HepG2 (cell line): ENCODE measurements at regions not wholly inside any gene's neighbourhood (a gene's known extent, or its start where the extent isn't known, plus 50 kb on each side); places are given as distances from the start of the nearest gene placed in this dataset.
"Not testable (repeated sequence)": the region's sequence is repeated elsewhere in the genome, so short reads cannot be mapped to it uniquely, and the experiment has no call there.

Source experiments
- ATAC-seq: fragments of 200-7000 bp; cut with Tn5 transposase; 3 replicates; pipeline ENCODE4 v1.9.1; 2020; ENCODE audit warnings: mild to moderate bottlenecking, moderate library complexity
- BruUV-seq: library from RNA; stranded (reverse); fragments of 400-500 nt; replicated peaks from 2 replicates; lab custom pipeline; 2021; lab: Mats Ljungman, UMichigan
- CTCF ChIA-PET: fragments of 300-600 bp; formaldehyde crosslinking; extraction: SDS; loops from one replicate; lab custom pipeline; 2021; ENCODE audit warnings: low total read pairs, inconsistent platforms, low intra/inter-chr PET ratio; lab: Yijun Ruan, JAX
- POLR2A ChIA-PET: fragments of 350-600 bp; sonication (Branson Sonifier 250); formaldehyde crosslinking; loops from one replicate; lab custom pipeline; 2020; ENCODE audit warnings: antibody characterized with exemption, inconsistent platforms; lab: Yijun Ruan, JAX
- DNase-seq: peaks from one replicate; pipeline ENCODE4 v3.0.0-alpha.2; 2015; ENCODE audit warnings: low spot score
- FAIRE-seq: peaks from 3 replicates; lab custom pipeline; 2011; peaks lifted over from hg19 to GRCh38; lab: Jason Lieb, UNC
- H2AFZ ChIP-seq: one replicate; pipeline ENCODE4 v1.6.1; 2011; ENCODE audit warnings: low read length, inconsistent platforms
- H3K27ac ChIP-seq: fragments of 300-600 bp; 3 replicates; pipeline ENCODE4 v1.8.0; 2011; ENCODE audit warnings: mixed run types, mild to moderate bottlenecking, mixed read lengths, low read length, inconsistent platforms; ENCODE audit not compliant: insufficient read depth; ENCODE audit errors: extremely low read length
- H3K27me3 ChIP-seq, 2 experiments: fragments of 200-600 bp in 1 of 2; 2 replicates in 1 of 2; 3 replicates in 1 of 2; pipeline versions ENCODE4 v1.6.0 to v1.8.0; 2011; ENCODE audit warnings: low read length in 2 of 2, mild to moderate bottlenecking in 2 of 2, moderate library complexity in 2 of 2, inconsistent platforms in 1 of 2; ENCODE audit not compliant: insufficient read depth in 2 of 2, control insufficient read depth in 1 of 2
- H3K36me3 ChIP-seq, 2 experiments: fragments of 200-600 bp in 1 of 2; replicated peaks in 1 of 2; 2 replicates in 1 of 2; 3 replicates in 1 of 2; pipeline versions ENCODE4 v1.5.1 to v1.8.0; 2011; ENCODE audit warnings: low read length in 2 of 2, inconsistent platforms in 1 of 2; ENCODE audit not compliant: insufficient read depth in 2 of 2, control insufficient read depth in 1 of 2
- H3K4me1 ChIP-seq: 2 replicates; pipeline ENCODE4 v1.5.1; 2012; ENCODE audit warnings: low read length, inconsistent platforms; ENCODE audit not compliant: insufficient read depth
- H3K4me2 ChIP-seq: 2 replicates; pipeline ENCODE4 v1.6.0; 2011; ENCODE audit warnings: low read depth, low read length, inconsistent platforms
- H3K4me3 ChIP-seq, 3 experiments: fragments of 200-600 bp in 1 of 3; sonication (generic), shearing (Covaris generic) in 1 of 3; replicated peaks in 1 of 3; 2 replicates each; pipeline ENCODE4 v1.5.1; 2011 to 2016; ENCODE audit warnings: low read length in 3 of 3, inconsistent platforms in 2 of 3, low read depth in 2 of 3, mild to moderate bottlenecking in 2 of 3, control low read depth in 1 of 3, mixed read lengths in 1 of 3; ENCODE audit not compliant: insufficient read depth in 1 of 3
- H3K79me2 ChIP-seq: one replicate; pipeline ENCODE4 v1.6.1; 2011; ENCODE audit warnings: low read length, inconsistent platforms; ENCODE audit not compliant: insufficient read depth
- H3K9ac ChIP-seq: 2 replicates; pipeline ENCODE4 v1.6.0; 2011; ENCODE audit warnings: mild to moderate bottlenecking, low read depth, low read length, inconsistent platforms; ENCODE audit not compliant: insufficient read depth
- H3K9me3 ChIP-seq: 2 replicates; pipeline ENCODE4 v1.5.1; 2012; ENCODE audit warnings: mild to moderate bottlenecking, low read length
- H4K20me1 ChIP-seq: 2 replicates; pipeline ENCODE4 v1.6.0; 2011; ENCODE audit warnings: inconsistent platforms, mild to moderate bottlenecking, low read length, moderate library complexity; ENCODE audit not compliant: insufficient read depth
- AKAP8 ChIP-seq: sonication (generic); formaldehyde crosslinking; IDR thresholded peaks from 2 replicates; pipeline ENCODE4 v1.5.1; 2020; ENCODE audit warnings: mild to moderate bottlenecking, missing genetic modification reagents
- RAD21 ChIP-seq: fragments of 450-650 bp; formaldehyde crosslinking; IDR thresholded peaks from 2 replicates; pipeline ENCODE4 v1.5.0; 2020; ENCODE audit warnings: mild to moderate bottlenecking
- STAG1 ChIP-seq: sonication (generic); formaldehyde crosslinking; IDR thresholded peaks from 2 replicates; pipeline ENCODE4 v1.4.0; 2020; ENCODE audit warnings: missing genetic modification reagents
- WGBS: methylation state at CpG from one replicate; pipeline ENCODE4 v1.1.6; 2017; ENCODE audit warnings: low lambda C conversion rate; 5-methylcytosine and 5-hydroxymethylcytosine counted together
- in situ Hi-C: cut with HindIII; loops from 2 replicates; pipeline ENCODE4 v1.10.0; 2017; ENCODE audit warnings: low pct_unique_long_range_greater_than_20kb; ENCODE audit not compliant: extremely low pct_ligation_motif_present
- intact Hi-C: fragments of 100-400 bp; cut with micrococcal nuclease; formaldehyde crosslinking; loops from one replicate; pipeline ENCODE4 v1.10.0; 2022; ENCODE audit not compliant: unreplicated experiment
- TF ChIP-seq, protein P1 (sequence below): sonication (generic); formaldehyde crosslinking; IDR thresholded peaks from 2 replicates; pipeline ENCODE4 v1.4.0; 2020; ENCODE audit warnings: missing genetic modification reagents
- TF ChIP-seq, protein P2 (sequence below): sonication (generic); formaldehyde crosslinking; IDR thresholded peaks from 2 replicates; pipeline ENCODE4 v1.5.0; 2020; ENCODE audit warnings: mild to moderate bottlenecking, missing genetic modification reagents, moderate library complexity
- TF ChIP-seq, protein P3 (sequence below): sonication (generic); formaldehyde crosslinking; IDR thresholded peaks from 2 replicates; pipeline ENCODE4 v1.5.1; 2020; ENCODE audit warnings: mild to moderate bottlenecking, missing genetic modification reagents, moderate library complexity

DNA sequence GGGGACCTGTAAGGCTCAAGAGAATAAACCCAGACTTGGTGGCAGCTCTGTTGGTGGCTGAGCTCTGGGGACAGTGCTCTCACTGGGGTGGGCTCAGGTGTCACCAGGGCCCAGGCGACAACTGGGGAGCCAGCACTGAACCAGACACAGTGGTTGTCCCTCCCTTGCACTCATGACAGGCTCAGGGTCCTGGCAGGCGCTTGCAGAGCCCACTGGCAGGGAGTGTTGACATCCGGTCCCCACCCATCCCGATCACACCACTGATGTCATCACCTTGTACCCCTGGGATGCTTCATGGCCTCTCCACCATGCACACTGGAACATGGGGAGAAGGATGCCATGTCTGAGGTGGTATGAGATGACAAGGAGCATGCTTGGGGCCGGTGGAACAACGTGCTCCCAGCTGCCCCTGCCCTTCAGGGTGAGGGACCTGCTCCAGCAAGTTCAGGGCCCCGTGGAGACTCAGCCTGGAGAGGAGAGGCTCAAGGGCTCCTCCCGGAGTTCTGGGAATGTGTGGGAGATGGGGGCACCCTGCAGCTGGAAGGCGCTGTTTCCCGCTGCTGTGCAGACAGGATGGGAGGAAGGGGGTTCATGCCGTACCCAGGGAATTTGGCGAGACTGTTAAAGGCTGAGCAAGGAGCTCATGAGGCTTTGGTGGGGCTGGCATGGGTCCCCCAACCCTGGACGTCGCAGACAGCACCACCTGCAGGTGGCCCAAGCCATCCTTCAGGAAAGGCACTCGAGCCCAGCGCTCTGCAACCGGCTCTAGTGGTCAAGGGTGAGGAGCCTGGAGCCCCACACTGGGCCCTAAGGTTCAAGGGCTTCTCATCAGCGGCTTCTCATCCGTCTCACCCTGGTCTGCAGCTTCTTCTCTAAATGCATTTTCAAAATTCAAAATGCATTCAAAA is 141.1 kb upstream of the ZNF469 start:
- in situ Hi-C loops, POLR2A ChIA-PET, H3K9me3 ChIP-seq, H2AFZ ChIP-seq, CTCF ChIA-PET, BruUV-seq, H3K4me2 ChIP-seq, H3K36me3 ChIP-seq, H4K20me1 ChIP-seq, H3K4me3 ChIP-seq, DNase-seq, H3K9ac ChIP-seq, H3K27ac ChIP-seq, H3K27me3 ChIP-seq, FAIRE-seq, intact Hi-C loops, H3K79me2 ChIP-seq: not testable (repeated sequence)
- peak; percentile 16; the same call in 2 of the 3 replicates for ATAC-seq
- WGBS: 55% methylated on average over 17 of the region's 19 CpGs
- TF ChIP-seq RAD21 (CRISPR knock-in tag): peak; percentile 42; the same call in 1 of the 2 replicates
- TF ChIP-seq, protein P1, sequence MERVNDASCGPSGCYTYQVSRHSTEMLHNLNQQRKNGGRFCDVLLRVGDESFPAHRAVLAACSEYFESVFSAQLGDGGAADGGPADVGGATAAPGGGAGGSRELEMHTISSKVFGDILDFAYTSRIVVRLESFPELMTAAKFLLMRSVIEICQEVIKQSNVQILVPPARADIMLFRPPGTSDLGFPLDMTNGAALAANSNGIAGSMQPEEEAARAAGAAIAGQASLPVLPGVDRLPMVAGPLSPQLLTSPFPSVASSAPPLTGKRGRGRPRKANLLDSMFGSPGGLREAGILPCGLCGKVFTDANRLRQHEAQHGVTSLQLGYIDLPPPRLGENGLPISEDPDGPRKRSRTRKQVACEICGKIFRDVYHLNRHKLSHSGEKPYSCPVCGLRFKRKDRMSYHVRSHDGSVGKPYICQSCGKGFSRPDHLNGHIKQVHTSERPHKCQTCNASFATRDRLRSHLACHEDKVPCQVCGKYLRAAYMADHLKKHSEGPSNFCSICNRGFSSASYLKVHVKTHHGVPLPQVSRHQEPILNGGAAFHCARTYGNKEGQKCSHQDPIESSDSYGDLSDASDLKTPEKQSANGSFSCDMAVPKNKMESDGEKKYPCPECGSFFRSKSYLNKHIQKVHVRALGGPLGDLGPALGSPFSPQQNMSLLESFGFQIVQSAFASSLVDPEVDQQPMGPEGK (CRISPR knock-in tag): 0 out of 2 replicates have a peak, but pooled peaks have one; percentile 7
- TF ChIP-seq AKAP8: 0 out of 2 replicates have a peak, but pooled peaks have one; percentile 50
- TF ChIP-seq, protein P2, sequence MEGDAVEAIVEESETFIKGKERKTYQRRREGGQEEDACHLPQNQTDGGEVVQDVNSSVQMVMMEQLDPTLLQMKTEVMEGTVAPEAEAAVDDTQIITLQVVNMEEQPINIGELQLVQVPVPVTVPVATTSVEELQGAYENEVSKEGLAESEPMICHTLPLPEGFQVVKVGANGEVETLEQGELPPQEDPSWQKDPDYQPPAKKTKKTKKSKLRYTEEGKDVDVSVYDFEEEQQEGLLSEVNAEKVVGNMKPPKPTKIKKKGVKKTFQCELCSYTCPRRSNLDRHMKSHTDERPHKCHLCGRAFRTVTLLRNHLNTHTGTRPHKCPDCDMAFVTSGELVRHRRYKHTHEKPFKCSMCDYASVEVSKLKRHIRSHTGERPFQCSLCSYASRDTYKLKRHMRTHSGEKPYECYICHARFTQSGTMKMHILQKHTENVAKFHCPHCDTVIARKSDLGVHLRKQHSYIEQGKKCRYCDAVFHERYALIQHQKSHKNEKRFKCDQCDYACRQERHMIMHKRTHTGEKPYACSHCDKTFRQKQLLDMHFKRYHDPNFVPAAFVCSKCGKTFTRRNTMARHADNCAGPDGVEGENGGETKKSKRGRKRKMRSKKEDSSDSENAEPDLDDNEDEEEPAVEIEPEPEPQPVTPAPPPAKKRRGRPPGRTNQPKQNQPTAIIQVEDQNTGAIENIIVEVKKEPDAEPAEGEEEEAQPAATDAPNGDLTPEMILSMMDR: peak; percentile 65
- TF ChIP-seq, protein P3, sequence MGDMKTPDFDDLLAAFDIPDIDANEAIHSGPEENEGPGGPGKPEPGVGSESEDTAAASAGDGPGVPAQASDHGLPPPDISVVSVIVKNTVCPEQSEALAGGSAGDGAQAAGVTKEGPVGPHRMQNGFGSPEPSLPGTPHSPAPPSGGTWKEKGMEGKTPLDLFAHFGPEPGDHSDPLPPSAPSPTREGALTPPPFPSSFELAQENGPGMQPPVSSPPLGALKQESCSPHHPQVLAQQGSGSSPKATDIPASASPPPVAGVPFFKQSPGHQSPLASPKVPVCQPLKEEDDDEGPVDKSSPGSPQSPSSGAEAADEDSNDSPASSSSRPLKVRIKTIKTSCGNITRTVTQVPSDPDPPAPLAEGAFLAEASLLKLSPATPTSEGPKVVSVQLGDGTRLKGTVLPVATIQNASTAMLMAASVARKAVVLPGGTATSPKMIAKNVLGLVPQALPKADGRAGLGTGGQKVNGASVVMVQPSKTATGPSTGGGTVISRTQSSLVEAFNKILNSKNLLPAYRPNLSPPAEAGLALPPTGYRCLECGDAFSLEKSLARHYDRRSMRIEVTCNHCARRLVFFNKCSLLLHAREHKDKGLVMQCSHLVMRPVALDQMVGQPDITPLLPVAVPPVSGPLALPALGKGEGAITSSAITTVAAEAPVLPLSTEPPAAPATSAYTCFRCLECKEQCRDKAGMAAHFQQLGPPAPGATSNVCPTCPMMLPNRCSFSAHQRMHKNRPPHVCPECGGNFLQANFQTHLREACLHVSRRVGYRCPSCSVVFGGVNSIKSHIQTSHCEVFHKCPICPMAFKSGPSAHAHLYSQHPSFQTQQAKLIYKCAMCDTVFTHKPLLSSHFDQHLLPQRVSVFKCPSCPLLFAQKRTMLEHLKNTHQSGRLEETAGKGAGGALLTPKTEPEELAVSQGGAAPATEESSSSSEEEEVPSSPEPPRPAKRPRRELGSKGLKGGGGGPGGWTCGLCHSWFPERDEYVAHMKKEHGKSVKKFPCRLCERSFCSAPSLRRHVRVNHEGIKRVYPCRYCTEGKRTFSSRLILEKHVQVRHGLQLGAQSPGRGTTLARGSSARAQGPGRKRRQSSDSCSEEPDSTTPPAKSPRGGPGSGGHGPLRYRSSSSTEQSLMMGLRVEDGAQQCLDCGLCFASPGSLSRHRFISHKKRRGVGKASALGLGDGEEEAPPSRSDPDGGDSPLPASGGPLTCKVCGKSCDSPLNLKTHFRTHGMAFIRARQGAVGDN (CRISPR knock-in tag): 0 out of 2 replicates have a peak, but pooled peaks have one; percentile 1
- TF ChIP-seq STAG1: peak; percentile 54
- peaks cover 58% of the 10 kb centered on the region for H3K4me1 ChIP-seq
